Stimulated activated CD4-positive, alpha-beta T cell treated with anti-CD3 and anti-CD28 coated beads, Interleukin-4, amount 100 ng/mL, for 24 hours (primary cell): ENCODE measurements at regions not wholly inside any gene's neighbourhood (a gene's known extent, or its start where the extent isn't known, plus 50 kb on each side); places are given as distances from the start of the nearest gene placed in this dataset.
"Not testable (repeated sequence)": the region's sequence is repeated elsewhere in the genome, so short reads cannot be mapped to it uniquely, and the experiment has no call there.

Experiments
- DNase-seq: peaks from one replicate; pipeline ENCODE4 v3.0.0-alpha.2; 2020

DNA sequence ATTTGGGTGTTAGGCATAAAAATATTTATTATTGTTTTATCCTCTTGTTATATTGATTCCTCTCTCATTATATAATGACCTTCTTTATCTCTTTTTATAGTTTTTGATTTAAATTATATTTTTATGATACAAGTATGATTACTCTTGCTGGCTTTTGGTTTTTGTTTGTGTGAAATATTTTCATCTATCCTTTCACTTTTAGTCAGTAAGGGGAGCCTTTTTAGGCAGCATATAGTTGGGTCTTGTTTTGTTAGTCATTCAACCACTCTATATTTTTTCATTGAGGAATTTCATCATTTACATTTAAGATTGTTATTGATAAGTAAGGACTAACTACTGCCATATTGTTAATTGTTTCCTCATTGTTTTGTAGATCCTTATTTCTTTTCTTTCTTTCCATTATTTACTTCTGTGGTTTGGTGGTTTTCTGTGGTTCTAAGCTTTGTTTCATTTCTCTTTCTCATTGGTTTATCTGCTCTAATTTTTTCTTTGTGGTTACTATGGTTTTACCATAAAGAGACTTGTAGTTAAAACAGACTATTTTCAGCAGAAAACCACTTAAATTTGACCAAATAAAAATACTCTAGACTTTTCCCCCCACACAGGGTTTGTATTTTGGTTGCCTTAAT lies 593.1 kb downstream of the NUF2 start:
- DNase-seq, result no peak

DNA sequence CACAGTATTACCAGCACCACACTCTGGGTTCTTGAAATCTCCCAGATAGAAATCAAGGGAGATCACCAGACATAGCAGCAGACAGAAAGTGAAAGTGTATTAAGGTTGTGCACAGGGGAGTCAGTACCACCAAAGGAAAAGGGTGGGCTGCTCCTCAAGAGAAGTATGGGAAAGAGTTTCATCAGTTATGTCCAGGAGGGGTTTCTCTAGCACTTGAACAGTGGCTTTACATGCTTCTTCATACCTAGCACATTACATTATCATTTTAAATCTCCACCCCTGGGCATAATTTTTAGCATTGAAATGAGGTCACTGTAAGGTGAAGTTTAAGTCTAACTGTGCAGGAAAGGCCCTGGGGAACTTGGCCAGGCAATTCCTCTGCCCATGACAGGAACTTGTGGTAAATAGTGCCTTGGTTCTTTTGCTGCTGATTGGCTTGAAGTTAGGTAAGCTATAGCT lies 601.0 kb downstream of the NUF2 start:
- DNase-seq, result no peak

DNA sequence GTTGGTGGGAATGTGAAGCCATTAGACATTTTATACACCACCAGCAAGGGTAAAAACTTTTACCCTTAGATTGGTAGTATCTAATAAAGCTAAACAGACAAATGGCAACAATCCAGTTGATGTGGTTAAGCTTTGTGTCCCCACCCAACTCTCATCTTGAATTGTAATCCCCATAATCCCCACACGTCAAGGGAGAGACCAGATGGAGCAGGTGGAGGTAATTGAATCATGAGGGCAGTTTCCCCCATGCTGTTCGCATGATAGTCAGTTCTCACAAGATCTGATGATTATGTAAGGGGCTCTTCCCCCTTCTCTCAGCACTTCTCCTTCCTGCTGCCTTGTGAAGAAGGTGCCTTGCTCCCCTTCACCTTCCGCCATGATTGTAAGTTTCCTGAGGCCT lies 602.3 kb downstream of the NUF2 start:
- no peak for DNase-seq

DNA sequence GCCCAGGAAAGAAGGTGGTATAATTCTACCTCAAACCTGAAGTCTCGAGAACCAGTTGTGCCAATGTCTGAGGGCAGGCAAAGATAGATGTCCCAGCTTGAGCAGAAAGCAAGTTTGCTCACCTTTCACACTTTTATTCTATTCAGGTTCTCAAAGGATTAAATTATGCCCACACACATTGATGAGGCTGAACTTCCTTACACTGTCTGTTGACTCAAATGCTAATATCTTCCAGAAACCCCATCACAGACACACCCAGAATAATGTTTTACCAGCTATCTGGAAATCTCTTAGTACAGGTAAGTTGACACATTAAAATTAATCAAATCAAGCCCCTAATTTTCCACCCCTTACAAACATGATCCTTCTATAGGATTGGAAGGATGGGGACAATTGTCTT lies 605.7 kb downstream of the NUF2 start:
- no peak for DNase-seq

DNA sequence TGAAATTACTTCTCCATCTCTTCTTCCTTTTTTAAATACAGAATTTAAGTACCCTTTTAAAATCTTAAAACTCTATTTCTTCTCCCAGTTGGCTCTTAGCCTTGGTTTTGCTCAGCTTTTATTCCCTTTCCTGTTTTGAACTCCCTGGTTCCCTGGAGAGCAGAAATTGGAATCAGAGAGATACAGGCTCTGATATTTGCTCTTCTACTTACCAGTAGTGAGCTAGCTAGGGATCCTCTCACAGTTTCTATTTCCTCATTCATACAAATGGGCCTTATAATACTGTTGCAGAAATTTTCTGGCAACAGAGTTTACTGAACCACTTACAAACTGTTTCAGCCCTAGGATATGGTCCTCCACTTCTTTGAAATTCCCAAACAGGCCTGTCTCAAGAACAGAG lies 606.3 kb downstream of the NUF2 start:
- no peak for DNase-seq

DNA sequence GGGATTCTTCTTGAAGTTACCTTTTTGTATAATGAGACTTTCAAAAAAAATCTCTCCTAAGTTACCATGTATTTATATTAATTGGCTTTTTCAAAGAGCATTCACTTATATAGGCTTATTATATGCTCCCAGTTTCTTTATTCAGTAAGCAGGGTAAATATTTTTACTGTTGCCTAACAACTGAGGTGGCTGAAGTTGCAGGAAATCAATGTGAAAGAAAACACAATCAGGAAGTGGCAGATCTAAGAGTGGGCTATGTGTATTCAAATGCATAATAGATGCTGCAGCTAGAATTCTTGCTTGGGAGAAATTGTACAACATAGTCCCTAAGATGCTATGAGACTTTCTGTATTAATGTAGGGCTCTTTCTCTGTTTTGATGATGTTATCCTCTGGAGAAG lies 606.9 kb downstream of the NUF2 start:
- no peak for DNase-seq

DNA sequence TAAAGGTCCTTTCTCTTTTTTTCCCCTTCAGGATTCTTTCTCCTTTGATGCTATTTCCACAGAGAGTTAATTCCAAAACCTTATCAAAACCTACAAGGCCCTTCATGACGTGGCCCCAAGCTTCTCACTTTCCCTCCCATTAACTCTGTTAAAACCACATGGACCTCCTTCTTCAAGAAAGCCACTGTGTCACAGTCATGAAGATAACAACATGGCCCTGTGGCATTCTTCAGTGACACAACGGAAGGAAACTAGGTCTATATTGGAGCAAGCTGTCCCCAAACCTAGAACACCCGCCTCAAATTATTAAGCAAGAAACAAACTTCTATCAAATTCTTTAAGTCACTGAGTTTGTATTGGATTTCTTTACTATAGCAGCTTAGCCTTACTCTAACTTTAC lies 611.1 kb downstream of the NUF2 start:
- DNase-seq, result no peak

DNA sequence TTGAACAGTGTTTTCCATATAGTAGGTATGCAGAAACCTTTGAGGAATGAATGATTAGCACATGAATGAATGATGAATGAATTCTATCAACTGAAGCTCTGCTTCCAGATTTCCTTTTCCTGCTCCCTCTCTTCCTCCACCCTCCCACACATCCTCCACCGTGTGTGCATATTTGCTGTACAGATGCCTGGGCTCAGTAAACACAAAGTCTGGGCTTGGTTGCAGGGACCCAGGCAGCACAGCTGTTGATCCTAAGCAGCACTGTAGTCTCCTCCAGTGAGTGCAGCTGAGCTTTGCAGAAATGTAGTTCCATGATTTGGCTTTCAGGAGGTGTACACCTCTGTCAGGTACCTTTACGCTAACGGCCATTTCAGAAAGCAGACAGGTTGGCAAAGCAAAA lies 611.7 kb downstream of the NUF2 start:
- no peak for DNase-seq

DNA sequence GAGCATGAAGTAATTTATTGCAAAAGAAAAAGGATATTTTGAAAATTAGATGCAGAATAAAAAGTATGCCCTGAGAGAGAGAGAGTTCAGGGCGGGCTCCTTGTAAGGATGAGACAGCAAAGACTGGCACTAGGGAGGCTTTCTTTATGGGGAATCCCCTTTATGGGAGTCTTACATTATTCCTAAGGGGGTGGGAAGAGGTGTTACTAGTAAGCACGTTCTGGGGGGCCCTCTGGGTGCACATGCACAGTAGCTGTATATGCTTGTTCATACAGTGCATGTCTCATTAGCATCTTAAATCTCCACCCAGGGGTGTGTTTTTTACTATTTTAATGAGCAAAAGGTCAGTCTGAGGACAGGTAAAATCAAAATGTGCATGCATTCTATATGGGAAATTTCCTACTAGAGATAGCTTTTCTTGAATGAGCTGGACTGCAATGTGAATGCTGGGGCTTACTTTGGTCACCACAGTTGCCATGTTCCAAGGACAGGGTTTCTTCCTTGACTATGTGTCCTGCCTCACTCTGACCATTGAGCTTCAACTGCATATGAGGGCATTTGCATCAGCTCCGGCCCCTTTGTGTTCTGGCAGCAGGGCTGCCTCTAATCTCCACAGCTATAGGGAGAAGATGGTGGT lies 614.1 kb downstream of the NUF2 start:
- DNase-seq, result no peak

DNA sequence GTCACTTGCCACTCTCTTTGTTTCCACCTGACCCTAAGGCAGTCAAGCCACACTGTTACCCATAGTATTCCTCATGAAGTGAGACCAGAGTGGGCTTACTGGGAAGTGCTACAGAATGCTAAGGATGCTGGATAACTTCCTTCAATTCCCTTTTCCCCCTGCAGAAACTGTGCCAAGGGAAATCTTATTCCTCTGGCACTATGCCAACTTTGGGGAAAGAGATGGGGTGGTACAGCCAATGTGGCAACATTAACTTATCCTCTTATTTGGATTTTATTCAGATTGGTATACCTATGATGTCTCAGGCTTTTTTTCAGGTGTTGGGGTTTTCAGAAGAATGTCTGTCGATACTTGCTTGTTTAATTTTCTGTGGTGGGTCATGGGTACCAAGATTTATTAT lies 599.4 kb upstream of the PBX1 start:
- no peak for DNase-seq

DNA sequence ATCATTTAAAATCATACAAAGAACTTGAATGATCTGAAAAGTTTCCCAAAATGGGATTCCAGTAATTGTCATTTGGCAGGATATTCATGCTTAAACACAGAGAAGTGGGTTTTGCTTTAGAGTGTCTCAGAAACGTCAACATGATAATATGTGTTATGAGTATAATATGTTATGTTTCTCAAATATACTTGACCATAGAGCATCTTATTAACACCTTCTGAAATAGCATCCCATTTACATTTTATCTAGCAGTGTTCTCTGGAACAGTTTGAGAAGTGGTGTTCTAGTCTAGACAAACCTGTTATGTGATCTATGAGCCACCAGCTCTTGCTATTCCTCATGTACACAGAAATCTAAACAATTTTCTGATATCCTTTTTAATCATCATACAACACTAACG lies 588.8 kb upstream of the PBX1 start:
- DNase-seq, result no peak

DNA sequence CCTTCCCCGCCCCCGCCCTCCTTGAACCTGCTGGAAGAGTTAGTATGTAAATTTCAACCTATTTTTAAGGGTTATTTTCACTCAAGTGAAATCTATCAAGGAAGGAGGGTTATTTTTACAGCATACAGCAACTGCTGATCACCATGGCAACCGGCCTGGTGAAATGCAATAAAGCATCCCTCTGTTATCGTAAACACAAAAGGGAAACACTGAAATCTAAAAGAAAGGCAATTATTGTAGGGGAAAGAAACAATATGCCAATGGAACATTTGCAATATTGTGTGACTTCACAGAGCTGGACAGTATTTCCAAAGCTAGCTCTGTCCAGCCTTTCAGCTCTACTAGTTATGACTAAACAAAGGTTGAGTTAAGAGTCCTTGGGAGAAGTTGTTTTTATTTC lies 588.3 kb upstream of the PBX1 start:
- no peak for DNase-seq

DNA sequence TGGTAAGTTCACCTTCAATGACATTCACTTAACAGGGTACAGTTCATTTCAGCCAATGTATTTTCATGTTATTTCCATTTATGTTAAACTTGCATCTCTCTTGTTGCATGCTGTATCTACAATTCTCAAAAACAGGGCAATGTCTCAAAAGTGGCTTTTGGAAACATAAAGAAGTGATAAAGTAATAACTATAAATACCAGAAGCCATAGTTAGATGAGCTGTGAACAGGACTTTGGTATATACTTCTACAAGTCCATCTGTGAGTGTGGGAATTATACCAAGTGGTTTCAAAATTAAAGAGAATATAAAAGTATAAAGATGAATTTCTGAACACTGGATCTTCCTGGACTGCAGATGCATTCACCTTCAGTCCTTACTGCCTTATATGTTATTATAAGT lies 585.4 kb upstream of the PBX1 start:
- DNase-seq, result no peak

DNA sequence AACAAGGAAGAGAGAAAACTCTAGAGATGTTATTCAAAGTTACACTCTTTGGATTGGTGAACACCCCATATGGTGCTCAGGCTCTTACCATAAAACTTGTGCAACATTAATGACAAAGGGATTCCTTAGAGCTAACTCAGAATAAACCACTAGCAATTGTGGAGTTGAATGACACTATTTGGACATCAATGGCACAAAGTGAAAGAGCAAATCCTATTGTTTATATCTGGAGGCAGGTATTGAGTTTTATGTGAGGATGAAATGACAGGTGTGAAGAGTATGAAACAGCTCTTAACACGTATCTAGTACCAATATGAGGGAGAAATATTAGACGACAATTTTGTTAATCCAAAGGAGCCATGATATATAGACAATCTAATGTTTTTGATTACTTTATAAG lies 584.9 kb upstream of the PBX1 start:
- DNase-seq, result no peak

DNA sequence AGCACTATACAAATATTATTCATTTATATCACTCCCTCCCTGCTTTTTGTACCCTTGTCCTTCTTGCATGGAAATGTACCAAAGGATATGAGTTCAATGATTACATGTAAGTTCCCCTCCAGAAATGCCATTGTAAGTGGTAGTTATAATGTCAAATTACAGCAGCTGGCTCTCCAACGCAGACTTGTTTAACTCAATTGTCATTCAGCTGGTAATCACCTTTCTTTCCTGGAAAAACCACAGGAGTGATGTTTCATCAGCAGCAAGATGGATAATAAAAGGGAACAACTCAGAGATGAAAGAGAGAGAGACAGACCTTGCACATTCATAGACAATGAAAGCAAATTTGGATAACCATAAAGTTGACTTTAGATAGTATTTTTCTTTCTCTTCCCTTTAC lies 578.6 kb upstream of the PBX1 start:
- DNase-seq, result no peak

DNA sequence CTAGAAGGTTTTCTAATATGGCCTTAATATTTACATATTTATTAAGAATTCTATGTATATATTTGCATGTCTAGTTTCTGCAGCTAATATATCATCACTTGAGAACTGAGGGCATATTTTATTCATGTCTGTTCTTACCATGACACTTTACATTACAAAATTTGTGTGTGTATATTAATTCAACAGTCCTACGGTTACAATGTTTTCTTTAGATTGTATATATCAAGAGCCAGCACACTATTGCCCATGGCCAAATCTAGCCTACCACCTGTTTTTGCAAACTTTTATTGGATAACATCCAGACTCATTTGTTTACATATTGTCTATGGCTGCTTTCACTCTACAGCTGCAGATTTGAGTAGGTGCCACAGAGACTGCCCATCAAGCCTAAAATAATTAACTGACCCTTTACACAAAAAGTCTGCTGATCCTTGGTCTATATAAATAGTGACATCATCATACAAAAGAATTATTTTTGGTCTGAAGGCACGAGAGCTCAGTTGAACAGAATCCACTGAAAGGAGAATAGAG lies 577.4 kb upstream of the PBX1 start:
- no peak for DNase-seq

DNA sequence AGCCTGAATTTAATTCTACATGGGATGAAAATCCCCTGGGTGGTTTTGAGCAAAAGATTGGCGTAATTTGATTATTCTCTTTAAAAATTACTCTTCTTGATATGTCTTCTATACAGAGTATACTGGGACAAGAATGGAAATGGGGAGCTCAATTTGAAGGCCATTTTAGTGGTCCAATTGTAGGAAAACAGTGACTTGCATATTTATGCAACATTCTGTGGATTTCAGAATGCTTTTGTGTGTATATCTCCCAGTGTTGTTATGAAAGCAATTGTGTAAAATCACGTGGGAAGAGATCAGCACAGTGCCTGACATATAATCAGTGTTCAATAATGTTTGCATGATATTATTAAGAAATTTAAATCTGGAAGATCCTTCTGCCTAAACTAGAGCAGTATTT lies 575.9 kb upstream of the PBX1 start:
- no peak for DNase-seq

DNA sequence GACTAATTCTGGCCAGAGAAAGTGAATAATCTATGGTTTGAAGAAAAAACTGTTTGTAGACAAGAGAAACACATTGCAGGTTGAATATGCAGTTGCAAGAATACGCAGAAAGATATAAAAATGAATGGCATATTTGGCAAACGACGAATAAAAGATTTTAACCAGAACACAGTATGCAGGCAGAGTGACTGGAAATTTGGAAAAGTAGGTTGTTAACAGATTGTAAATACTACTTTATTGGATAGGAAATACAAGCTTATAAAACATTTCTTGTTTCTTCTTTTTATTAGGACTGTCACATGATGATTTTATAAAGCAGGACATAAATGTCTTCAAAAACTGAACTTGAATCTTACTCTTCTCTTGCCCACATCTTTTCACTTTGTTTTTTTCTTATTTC lies 573.3 kb upstream of the PBX1 start:
- DNase-seq, result no peak

DNA sequence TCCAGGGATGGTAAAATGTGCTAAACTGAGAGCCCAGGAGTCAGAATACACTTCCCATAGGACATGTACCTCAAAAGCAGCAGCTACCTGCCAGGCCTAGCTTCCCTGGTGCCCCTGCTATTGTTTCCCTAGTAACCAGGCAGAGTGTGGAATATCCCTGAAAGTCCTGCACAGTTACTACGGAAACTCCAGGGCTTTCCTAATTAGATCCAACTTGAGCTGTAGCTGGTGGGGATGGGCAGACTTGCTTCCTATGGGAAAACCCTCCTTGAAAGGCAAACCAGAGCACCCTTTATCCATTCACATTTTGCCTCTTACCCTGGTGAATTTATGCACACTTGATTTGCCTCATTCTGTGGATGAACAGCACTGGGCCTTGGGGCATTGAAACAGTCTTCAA lies 559.9 kb upstream of the PBX1 start:
- no peak for DNase-seq

DNA sequence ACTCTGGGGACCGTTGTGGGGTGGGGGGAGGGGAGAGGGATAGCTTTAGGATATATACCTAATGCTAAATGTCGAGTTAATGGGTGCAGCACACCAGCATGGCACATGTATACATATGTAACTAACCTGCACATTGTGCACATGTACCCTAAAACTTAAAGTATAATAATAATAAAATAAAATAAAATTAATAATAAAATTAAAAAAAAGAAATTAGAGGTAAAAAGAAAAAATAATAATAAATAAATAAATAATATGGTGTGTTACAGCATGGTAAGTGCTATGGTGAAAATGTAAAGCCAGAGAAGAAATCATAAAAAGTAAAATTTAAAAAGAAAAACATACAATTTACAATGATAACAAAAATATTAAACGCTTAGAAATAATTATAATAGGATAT lies 552.8 kb upstream of the PBX1 start:
- not testable (repeated sequence) for DNase-seq

DNA sequence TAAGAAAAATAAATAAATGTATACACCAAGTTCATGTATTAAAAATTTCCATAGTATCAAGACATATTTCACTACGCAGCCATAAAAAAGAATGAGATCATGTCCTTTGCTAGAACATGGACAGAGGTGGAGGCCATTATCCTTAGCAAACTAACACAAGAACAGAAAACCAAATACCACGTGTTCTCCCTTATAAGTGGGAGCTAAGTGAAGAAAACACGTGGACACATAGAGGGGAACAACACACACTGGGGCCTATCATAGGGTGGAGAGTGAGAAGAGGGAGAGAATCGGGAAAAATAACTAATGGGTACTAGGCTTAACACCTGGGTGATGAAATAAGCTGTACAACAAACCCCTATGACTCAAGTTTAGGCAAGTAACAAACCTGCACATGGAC lies 552.4 kb upstream of the PBX1 start:
- DNase-seq, result no peak

DNA sequence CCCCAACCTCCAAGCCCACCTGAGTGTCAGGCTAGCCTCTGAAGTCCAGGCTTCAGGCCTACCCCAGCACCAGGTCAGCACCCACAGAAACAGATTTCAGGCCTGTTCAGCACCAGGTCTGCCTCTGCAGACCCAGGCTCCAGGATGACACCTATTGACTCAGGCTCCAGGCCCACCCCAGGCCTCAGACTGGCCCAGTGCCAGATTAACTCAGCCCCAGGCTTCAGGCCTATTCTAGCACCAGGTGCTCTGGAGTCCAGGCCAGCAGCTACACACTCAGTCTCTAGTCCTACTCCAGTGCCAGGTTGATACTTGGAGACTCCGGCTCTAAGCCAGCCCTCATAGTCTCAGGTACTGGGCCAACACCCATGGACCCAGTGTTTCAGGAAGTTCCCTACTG lies 541.7 kb upstream of the PBX1 start:
- DNase-seq, result no peak

DNA sequence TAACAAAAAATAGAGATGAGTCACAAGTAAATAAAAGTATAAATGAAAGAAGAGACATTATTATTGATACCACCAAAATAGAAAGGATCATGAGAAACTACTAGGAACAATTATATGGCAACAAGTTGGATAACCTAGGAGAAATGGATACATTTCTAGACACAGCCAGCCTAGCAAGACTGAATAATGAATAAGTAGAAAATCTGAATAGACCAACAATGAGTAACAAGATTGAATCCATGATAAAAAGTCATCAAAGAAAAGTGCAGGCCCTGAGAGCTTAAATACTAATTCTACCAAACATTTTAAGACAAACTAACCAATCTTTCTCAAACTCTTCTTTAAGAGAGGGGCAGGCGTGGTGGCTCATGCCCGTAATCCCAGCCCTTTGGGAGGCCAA lies 538.6 kb upstream of the PBX1 start:
- DNase-seq, result no peak

DNA sequence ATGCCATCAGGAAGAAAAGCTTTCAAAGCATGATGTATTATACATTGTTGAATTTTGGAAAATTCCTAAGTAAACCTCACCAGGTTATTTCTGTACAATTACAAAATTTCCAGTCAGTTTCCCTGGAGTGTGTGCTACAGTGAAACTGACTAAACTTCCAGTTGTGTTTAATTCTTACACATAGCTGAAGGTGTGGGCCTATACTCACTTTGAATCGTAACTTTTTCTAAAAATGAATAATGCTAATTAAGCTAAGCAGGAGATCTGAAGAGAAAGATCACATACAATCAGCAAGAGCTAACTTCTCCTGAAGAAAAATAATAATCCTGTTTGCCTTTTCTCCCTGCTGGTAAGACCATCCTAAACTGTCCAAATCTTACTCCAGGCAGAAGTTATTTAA lies 537.2 kb upstream of the PBX1 start:
- DNase-seq, result no peak

DNA sequence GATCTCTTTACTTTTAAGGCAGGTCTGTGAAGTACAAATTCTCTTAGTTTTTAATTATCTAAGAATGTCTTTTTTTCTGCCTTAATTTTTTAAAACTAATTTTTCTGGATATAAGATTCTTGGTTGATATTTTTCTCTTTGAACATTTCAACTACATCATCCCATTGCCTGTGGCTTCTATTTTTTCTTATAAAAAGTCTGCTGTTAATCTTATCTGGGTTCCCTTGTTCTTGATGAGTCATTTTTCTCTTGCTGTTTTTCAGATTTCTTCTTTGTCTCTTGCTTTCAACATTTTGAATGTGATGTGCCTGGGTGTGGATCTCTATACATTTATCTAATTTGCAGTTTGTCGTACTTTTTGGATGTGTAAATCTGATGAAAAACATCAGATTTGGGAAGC lies 525.2 kb upstream of the PBX1 start:
- no peak for DNase-seq
